OCI-LY1 (cell line): ENCODE measurements at regions not wholly inside any gene's neighbourhood (a gene's known extent, or its start where the extent isn't known, plus 50 kb on each side); places are given as distances from the start of the nearest gene placed in this dataset.

Experiments used
- EZH2 ChIP-seq: fragments of 200-600 bp; sonication (generic), shearing (Covaris generic); IDR thresholded peaks from 2 replicates; pipeline ENCODE4 v1.8.0; 2017; ENCODE audit warnings: borderline replicate concordance, mixed run types, mild to moderate bottlenecking, antibody characterized with exemption, low read length, moderate library complexity, mixed read lengths
- TF ChIP-seq, protein P1 (sequence below): fragments of 200-600 bp; sonication (generic), shearing (Covaris generic); IDR thresholded peaks from 2 replicates; pipeline ENCODE4 v1.5.1; 2017; ENCODE audit warnings: mild to moderate bottlenecking, antibody characterized with exemption, low read length, moderate library complexity, mixed read lengths

DNA sequence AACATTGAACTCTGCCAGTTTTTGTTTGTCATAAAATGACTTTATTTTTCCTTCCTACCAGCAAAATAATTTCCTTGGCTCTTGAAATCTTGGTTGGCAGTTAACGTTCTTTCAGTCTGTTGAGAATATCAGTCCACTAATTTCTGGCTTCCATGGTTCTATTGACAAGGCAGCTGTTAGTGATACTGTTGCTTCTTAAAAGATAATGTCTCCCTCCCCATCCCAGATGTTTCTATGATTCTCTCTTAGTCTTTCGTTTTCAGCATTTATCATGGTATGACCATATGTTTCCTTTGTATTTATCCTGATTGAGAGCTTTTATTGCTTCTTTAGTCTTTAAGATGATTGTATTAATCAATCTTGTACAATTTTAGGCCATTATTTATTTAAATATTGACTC lies 81.1 kb upstream of the STK26 start:
- TF ChIP-seq, protein P1, sequence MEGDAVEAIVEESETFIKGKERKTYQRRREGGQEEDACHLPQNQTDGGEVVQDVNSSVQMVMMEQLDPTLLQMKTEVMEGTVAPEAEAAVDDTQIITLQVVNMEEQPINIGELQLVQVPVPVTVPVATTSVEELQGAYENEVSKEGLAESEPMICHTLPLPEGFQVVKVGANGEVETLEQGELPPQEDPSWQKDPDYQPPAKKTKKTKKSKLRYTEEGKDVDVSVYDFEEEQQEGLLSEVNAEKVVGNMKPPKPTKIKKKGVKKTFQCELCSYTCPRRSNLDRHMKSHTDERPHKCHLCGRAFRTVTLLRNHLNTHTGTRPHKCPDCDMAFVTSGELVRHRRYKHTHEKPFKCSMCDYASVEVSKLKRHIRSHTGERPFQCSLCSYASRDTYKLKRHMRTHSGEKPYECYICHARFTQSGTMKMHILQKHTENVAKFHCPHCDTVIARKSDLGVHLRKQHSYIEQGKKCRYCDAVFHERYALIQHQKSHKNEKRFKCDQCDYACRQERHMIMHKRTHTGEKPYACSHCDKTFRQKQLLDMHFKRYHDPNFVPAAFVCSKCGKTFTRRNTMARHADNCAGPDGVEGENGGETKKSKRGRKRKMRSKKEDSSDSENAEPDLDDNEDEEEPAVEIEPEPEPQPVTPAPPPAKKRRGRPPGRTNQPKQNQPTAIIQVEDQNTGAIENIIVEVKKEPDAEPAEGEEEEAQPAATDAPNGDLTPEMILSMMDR, result no peak
- no peak for TF ChIP-seq EZH2
